HepG2 (cell line): ENCODE measurements at regions not wholly inside any gene's neighbourhood (a gene's known extent, or its start where the extent isn't known, plus 50 kb on each side); places are given as distances from the start of the nearest gene placed in this dataset.
A peak's percentile ranks its signal among the peaks of the same experiment; 100 is the strongest.

Experiments
- ATAC-seq: fragments of 200-7000 bp; cut with Tn5 transposase; 3 replicates; pipeline ENCODE4 v1.9.1; 2020; ENCODE audit warnings: mild to moderate bottlenecking, moderate library complexity
- BruUV-seq: library from RNA; stranded (reverse); fragments of 400-500 nt; replicated peaks from 2 replicates; lab custom pipeline; 2021; lab: Mats Ljungman, UMichigan
- CTCF ChIA-PET: fragments of 300-600 bp; formaldehyde crosslinking; extraction: SDS; loops from one replicate; lab custom pipeline; 2021; ENCODE audit warnings: low total read pairs, inconsistent platforms, low intra/inter-chr PET ratio; lab: Yijun Ruan, JAX
- POLR2A ChIA-PET: fragments of 350-600 bp; sonication (Branson Sonifier 250); formaldehyde crosslinking; loops from one replicate; lab custom pipeline; 2020; ENCODE audit warnings: antibody characterized with exemption, inconsistent platforms; lab: Yijun Ruan, JAX
- DNase-seq: peaks from one replicate; pipeline ENCODE4 v3.0.0-alpha.2; 2015; ENCODE audit warnings: low spot score
- FAIRE-seq: peaks from 3 replicates; lab custom pipeline; 2011; peaks lifted over from hg19 to GRCh38; lab: Jason Lieb, UNC
- H2AFZ ChIP-seq: one replicate; pipeline ENCODE4 v1.6.1; 2011; ENCODE audit warnings: low read length, inconsistent platforms
- H3K27ac ChIP-seq: fragments of 300-600 bp; 3 replicates; pipeline ENCODE4 v1.8.0; 2011; ENCODE audit warnings: mixed run types, mild to moderate bottlenecking, mixed read lengths, low read length, inconsistent platforms; ENCODE audit not compliant: insufficient read depth; ENCODE audit errors: extremely low read length
- H3K27me3 ChIP-seq, 2 experiments: fragments of 200-600 bp in 1 of 2; 2 replicates in 1 of 2; 3 replicates in 1 of 2; pipeline versions ENCODE4 v1.6.0 to v1.8.0; 2011; ENCODE audit warnings: low read length in 2 of 2, mild to moderate bottlenecking in 2 of 2, moderate library complexity in 2 of 2, inconsistent platforms in 1 of 2; ENCODE audit not compliant: insufficient read depth in 2 of 2, control insufficient read depth in 1 of 2
- H3K36me3 ChIP-seq, 2 experiments: fragments of 200-600 bp in 1 of 2; replicated peaks in 1 of 2; 2 replicates in 1 of 2; 3 replicates in 1 of 2; pipeline versions ENCODE4 v1.5.1 to v1.8.0; 2011; ENCODE audit warnings: low read length in 2 of 2, inconsistent platforms in 1 of 2; ENCODE audit not compliant: insufficient read depth in 2 of 2, control insufficient read depth in 1 of 2
- H3K4me1 ChIP-seq: 2 replicates; pipeline ENCODE4 v1.5.1; 2012; ENCODE audit warnings: low read length, inconsistent platforms; ENCODE audit not compliant: insufficient read depth
- H3K4me2 ChIP-seq: 2 replicates; pipeline ENCODE4 v1.6.0; 2011; ENCODE audit warnings: low read depth, low read length, inconsistent platforms
- H3K4me3 ChIP-seq, 3 experiments: fragments of 200-600 bp in 1 of 3; sonication (generic), shearing (Covaris generic) in 1 of 3; replicated peaks in 1 of 3; 2 replicates each; pipeline ENCODE4 v1.5.1; 2011 to 2016; ENCODE audit warnings: low read length in 3 of 3, inconsistent platforms in 2 of 3, low read depth in 2 of 3, mild to moderate bottlenecking in 2 of 3, control low read depth in 1 of 3, mixed read lengths in 1 of 3; ENCODE audit not compliant: insufficient read depth in 1 of 3
- H3K79me2 ChIP-seq: one replicate; pipeline ENCODE4 v1.6.1; 2011; ENCODE audit warnings: low read length, inconsistent platforms; ENCODE audit not compliant: insufficient read depth
- H3K9ac ChIP-seq: 2 replicates; pipeline ENCODE4 v1.6.0; 2011; ENCODE audit warnings: mild to moderate bottlenecking, low read depth, low read length, inconsistent platforms; ENCODE audit not compliant: insufficient read depth
- H3K9me3 ChIP-seq: 2 replicates; pipeline ENCODE4 v1.5.1; 2012; ENCODE audit warnings: mild to moderate bottlenecking, low read length
- H4K20me1 ChIP-seq: 2 replicates; pipeline ENCODE4 v1.6.0; 2011; ENCODE audit warnings: inconsistent platforms, mild to moderate bottlenecking, low read length, moderate library complexity; ENCODE audit not compliant: insufficient read depth
- FOXJ3 ChIP-seq: sonication (generic); formaldehyde crosslinking; IDR thresholded peaks from 2 replicates; pipeline ENCODE4 v1.4.0; 2020; ENCODE audit warnings: missing genetic modification reagents, mild to moderate bottlenecking, borderline replicate concordance
- FOXO1 ChIP-seq: sonication (generic); formaldehyde crosslinking; IDR thresholded peaks from 2 replicates; pipeline ENCODE4 v1.4.0; 2020; ENCODE audit warnings: missing genetic modification reagents
- IRF9 ChIP-seq: sonication (generic); formaldehyde crosslinking; IDR thresholded peaks from 2 replicates; pipeline ENCODE4 v1.8.0; 2022; ENCODE audit warnings: missing genetic modification reagents, mild to moderate bottlenecking, borderline replicate concordance
- NFE2 ChIP-seq: sonication (generic); formaldehyde crosslinking; IDR thresholded peaks from 2 replicates; pipeline ENCODE4 v1.4.0; 2020; ENCODE audit warnings: missing genetic modification reagents
- NONO ChIP-seq, 2 experiments: fragments of 450-650 bp in 1 of 2; sonication (generic) in 1 of 2; formaldehyde crosslinking in 1 of 2; IDR thresholded peaks in 1 of 2; conservative IDR thresholded peaks in 1 of 2; 2 replicates each; pipeline versions ENCODE4 v1.6.1 to v1.8.0; 2017 to 2022; ENCODE audit warnings: mild to moderate bottlenecking in 1 of 2, missing genetic modification reagents in 1 of 2, moderate library complexity in 1 of 2
- SUZ12 ChIP-seq: fragments of 150-350 bp; IDR thresholded peaks from 2 replicates; pipeline ENCODE4 v1.6.1; 2014; ENCODE audit warnings: low read depth, low read length
- ZNF230 ChIP-seq: sonication (generic); formaldehyde crosslinking; IDR thresholded peaks from 2 replicates; pipeline ENCODE4 v1.4.0; 2020; ENCODE audit warnings: mild to moderate bottlenecking, missing genetic modification reagents
- ZNF468 ChIP-seq: sonication (generic); formaldehyde crosslinking; IDR thresholded peaks from 2 replicates; pipeline ENCODE4 v1.8.0; 2022; ENCODE audit warnings: mild to moderate bottlenecking, moderate library complexity, missing genetic modification reagents
- ZNF567 ChIP-seq: sonication (generic); formaldehyde crosslinking; IDR thresholded peaks from 2 replicates; pipeline ENCODE4 v1.8.1; 2023; ENCODE audit warnings: mild to moderate bottlenecking, missing genetic modification reagents, borderline replicate concordance
- ZNF672 ChIP-seq: sonication (generic); formaldehyde crosslinking; IDR thresholded peaks from 2 replicates; pipeline ENCODE4 v1.8.1; 2022; ENCODE audit warnings: missing genetic modification reagents
- WGBS: methylation state at CpG from one replicate; pipeline ENCODE4 v1.1.6; 2017; ENCODE audit warnings: low lambda C conversion rate; 5-methylcytosine and 5-hydroxymethylcytosine counted together
- in situ Hi-C: cut with HindIII; loops from 2 replicates; pipeline ENCODE4 v1.10.0; 2017; ENCODE audit warnings: low pct_unique_long_range_greater_than_20kb; ENCODE audit not compliant: extremely low pct_ligation_motif_present
- intact Hi-C: fragments of 100-400 bp; cut with micrococcal nuclease; formaldehyde crosslinking; loops from one replicate; pipeline ENCODE4 v1.10.0; 2022; ENCODE audit not compliant: unreplicated experiment
- TF ChIP-seq, protein P1 (sequence below): sonication (generic); formaldehyde crosslinking; IDR thresholded peaks from 2 replicates; pipeline ENCODE4 v1.5.0; 2020; ENCODE audit warnings: missing genetic modification reagents, mild to moderate bottlenecking, borderline replicate concordance
- TF ChIP-seq, protein P2 (sequence below): sonication (generic); formaldehyde crosslinking; conservative IDR thresholded peaks from 2 replicates; pipeline ENCODE4 v1.4.0; 2020; ENCODE audit warnings: missing genetic modification reagents
- TF ChIP-seq, protein P3 (sequence below): sonication (generic); formaldehyde crosslinking; IDR thresholded peaks from 2 replicates; pipeline ENCODE4 v1.9.0; 2021; ENCODE audit warnings: missing genetic modification reagents, borderline replicate concordance

- Histone ChIP-seq H3K4me2 (no peak overlapping the region), H4K20me1 (no peaks in the 10 kb centered on the region), H3K9ac (no peak overlapping the region), H3K4me3 (no peak overlapping the region), H3K4me1 (no peaks in the 10 kb centered on the region), H3K27me3 (peaks cover 0 to 23% of the 10 kb centered on the region in 2 experiments; a peak in 2 of 5 replicates), H3K9me3 (no peaks in the 10 kb centered on the region), H3K79me2 (no peaks in the 10 kb centered on the region), H3K27ac (no peak overlapping the region), H2AFZ (no peak overlapping the region), H3K36me3 (no peaks in the 10 kb centered on the region)
- ATAC-seq (peak; percentile 25; the same call in 1 of the 3 replicates), FAIRE-seq (no peak), DNase-seq (no peak)
- in situ Hi-C loops, result loop anchor here (5.0 kb wide), 1 partner anchor 60 kb away; no protein-coding TSS in a partner anchor
- intact Hi-C loops, result loop anchor here (5.0 kb wide), 1 partner anchor 35 kb away; no protein-coding TSS in a partner anchor
- WGBS, result 24% methylated on average over 3 of the region's 3 CpGs
- ChIA-PET POLR2A (no interaction called here), CTCF (interaction anchor here (1.1 to 1.8 kb wide), 2 partner anchors 59 to 187 kb away, joined by 3 to 32 read pairs; no protein-coding TSS in a partner anchor)
- TF ChIP-seq ZNF230 (CRISPR knock-in tag), result no peak
- BruUV-seq, result no TSS peak
Measured at GRCh38 chr6:33967265-33967767, 163.5 kb upstream of the MLN start.

- Histone ChIP-seq H3K27ac (no peak overlapping the region), H3K36me3 (no peaks in the 10 kb centered on the region), H4K20me1 (no peaks in the 10 kb centered on the region), H3K27me3 (peaks cover 0 to 25% of the 10 kb centered on the region in 2 experiments; a peak in 2 of 5 replicates), H3K4me1 (no peaks in the 10 kb centered on the region), H2AFZ (no peak overlapping the region), H3K9ac (no peak overlapping the region), H3K4me2 (no peak overlapping the region), H3K4me3 (no peak overlapping the region), H3K79me2 (no peaks in the 10 kb centered on the region), H3K9me3 (no peaks in the 10 kb centered on the region)
- DNase-seq (no peak), ATAC-seq (no peak), FAIRE-seq (no peak)
- ChIA-PET CTCF (no interaction called here), POLR2A (no interaction called here)
- 3% methylated on average over 2 of the region's 2 CpGs for WGBS
- no TSS peak for BruUV-seq
- intact Hi-C loops (loop anchor here (5.0 kb wide), 1 partner anchor 34 kb away; no protein-coding TSS in a partner anchor), in situ Hi-C loops (loop anchor here (5.0 kb wide), 1 partner anchor 61 kb away; no protein-coding TSS in a partner anchor)
- TF ChIP-seq NFE2, result no peak
- no peak for TF ChIP-seq SUZ12
- TF ChIP-seq FOXJ3, result no peak
- no peak for TF ChIP-seq ZNF468 (CRISPR knock-in tag)
- TF ChIP-seq, protein P1, sequence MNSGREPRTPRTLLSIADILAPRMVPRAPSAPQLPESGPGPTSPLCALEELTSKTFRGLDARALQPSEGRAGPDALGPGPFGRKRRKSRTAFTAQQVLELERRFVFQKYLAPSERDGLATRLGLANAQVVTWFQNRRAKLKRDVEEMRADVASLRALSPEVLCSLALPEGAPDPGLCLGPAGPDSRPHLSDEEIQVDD, result no peak
- TF ChIP-seq ZNF672 (CRISPR knock-in tag), result no peak
- no peak for TF ChIP-seq IRF9
- TF ChIP-seq, protein P2, sequence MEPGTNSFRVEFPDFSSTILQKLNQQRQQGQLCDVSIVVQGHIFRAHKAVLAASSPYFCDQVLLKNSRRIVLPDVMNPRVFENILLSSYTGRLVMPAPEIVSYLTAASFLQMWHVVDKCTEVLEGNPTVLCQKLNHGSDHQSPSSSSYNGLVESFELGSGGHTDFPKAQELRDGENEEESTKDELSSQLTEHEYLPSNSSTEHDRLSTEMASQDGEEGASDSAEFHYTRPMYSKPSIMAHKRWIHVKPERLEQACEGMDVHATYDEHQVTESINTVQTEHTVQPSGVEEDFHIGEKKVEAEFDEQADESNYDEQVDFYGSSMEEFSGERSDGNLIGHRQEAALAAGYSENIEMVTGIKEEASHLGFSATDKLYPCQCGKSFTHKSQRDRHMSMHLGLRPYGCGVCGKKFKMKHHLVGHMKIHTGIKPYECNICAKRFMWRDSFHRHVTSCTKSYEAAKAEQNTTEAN (CRISPR knock-in tag), result no peak
- TF ChIP-seq, protein P3, sequence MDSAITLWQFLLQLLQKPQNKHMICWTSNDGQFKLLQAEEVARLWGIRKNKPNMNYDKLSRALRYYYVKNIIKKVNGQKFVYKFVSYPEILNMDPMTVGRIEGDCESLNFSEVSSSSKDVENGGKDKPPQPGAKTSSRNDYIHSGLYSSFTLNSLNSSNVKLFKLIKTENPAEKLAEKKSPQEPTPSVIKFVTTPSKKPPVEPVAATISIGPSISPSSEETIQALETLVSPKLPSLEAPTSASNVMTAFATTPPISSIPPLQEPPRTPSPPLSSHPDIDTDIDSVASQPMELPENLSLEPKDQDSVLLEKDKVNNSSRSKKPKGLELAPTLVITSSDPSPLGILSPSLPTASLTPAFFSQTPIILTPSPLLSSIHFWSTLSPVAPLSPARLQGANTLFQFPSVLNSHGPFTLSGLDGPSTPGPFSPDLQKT (CRISPR knock-in tag), result no peak
- TF ChIP-seq NONO (IDR thresholded peaks at IDR 0.05), result no peak
- no peak for TF ChIP-seq NONO (CRISPR knock-in tag; conservative IDR thresholded peaks at IDR 0.05)
- TF ChIP-seq ZNF567, result no peak
- TF ChIP-seq FOXO1 (CRISPR knock-in tag), result no peak
Measured at GRCh38 chr6:33966536-33966935, 162.7 kb upstream of the MLN start.
